Coronary artery (tissue), 2 donors: ENCODE measurements at regions not wholly inside any gene's neighbourhood (a gene's known extent, or its start where the extent isn't known, plus 50 kb on each side); places are given as distances from the start of the nearest gene placed in this dataset.

ENCODE experiments used
- DNase-seq: peaks from one replicate; pipeline ENCODE4 v3.0.0-alpha.2; 2017; ENCODE audit warnings: low spot score
- H3K27ac ChIP-seq, 2 donors: fragments of 200-600 bp; sonication (generic); one replicate each; pipeline ENCODE4 v1.5.1; 2016 to 2019
- H3K4me3 ChIP-seq: fragments of 200-600 bp; sonication (generic); 2 replicates; pipeline ENCODE4 v1.5.1; 2016; ENCODE audit warnings: mild to moderate bottlenecking, moderate library complexity
- CTCF ChIP-seq: fragments of 200-600 bp; sonication (generic); IDR thresholded peaks from one replicate; pipeline ENCODE4 v1.5.1; 2019; ENCODE audit warnings: antibody characterized with exemption

- no peak overlapping the region for H3K4me3 ChIP-seq
- H3K27ac ChIP-seq = no peak overlapping the region
- DNase-seq = no peak
- no peak for TF ChIP-seq CTCF
Measured at GRCh38 chr19:13646758-13647157, 117.6 kb upstream of the MRI1 start.

- DNase-seq = no peak
- Histone ChIP-seq H3K27ac (no peak overlapping the region), H3K4me3 (no peak overlapping the region)
- TF ChIP-seq CTCF = no peak
Measured at GRCh38 chr19:13644645-13645044, 119.7 kb upstream of the MRI1 start.

- no peak overlapping the region for H3K4me3 ChIP-seq
- DNase-seq = no peak
Measured at GRCh38 chr19:13640611-13641010, 123.7 kb upstream of the MRI1 start.

GRCh38 chr19:13639342-13639929 lies 124.9 kb upstream of the MRI1 start:
- no peak for TF ChIP-seq CTCF
- DNase-seq = no peak
- H3K27ac ChIP-seq = no peak overlapping the region
- no peak overlapping the region for H3K4me3 ChIP-seq

More at GRCh38 chr19:13640611-13641010, 123.7 kb upstream of the MRI1 start:
- no peak for TF ChIP-seq CTCF
- no peak overlapping the region for H3K27ac ChIP-seq

GRCh38 chr19:13637664-13638063 lies 126.7 kb upstream of the MRI1 start:
- no peak overlapping the region for H3K27ac ChIP-seq
- no peak for TF ChIP-seq CTCF
- DNase-seq = no peak
- no peak overlapping the region for H3K4me3 ChIP-seq

GRCh38 chr19:13634658-13635057 lies 128.4 kb upstream of the CACNA1A start:
- H3K27ac ChIP-seq = no peak overlapping the region
- DNase-seq = no peak
- no peak overlapping the region for H3K4me3 ChIP-seq
- no peak for TF ChIP-seq CTCF

GRCh38 chr19:13633522-13633922 lies 127.2 kb upstream of the CACNA1A start:
- Histone ChIP-seq H3K27ac (no peak overlapping the region), H3K4me3 (no peak overlapping the region)
- DNase-seq = no peak
- no peak for TF ChIP-seq CTCF
